Ishikawa (cell line): ENCODE measurements at regions not wholly inside any gene's neighbourhood (a gene's known extent, or its start where the extent isn't known, plus 50 kb on each side); places are given as distances from the start of the nearest gene placed in this dataset.

Source experiments
- CEBPB ChIP-seq: IDR thresholded peaks from 2 replicates; pipeline ENCODE4 v1.6.1; 2012
- CREB1 ChIP-seq: IDR thresholded peaks from 2 replicates; pipeline ENCODE4 v1.6.1; 2012; ENCODE audit warnings: low read depth
- EGR1 ChIP-seq: IDR thresholded peaks from 2 replicates; pipeline ENCODE4 v1.6.1; 2012
- EP300 ChIP-seq: IDR thresholded peaks from 2 replicates; pipeline ENCODE4 v1.6.1; 2012; ENCODE audit warnings: borderline replicate concordance
- FOXM1 ChIP-seq: IDR thresholded peaks from 2 replicates; pipeline ENCODE4 v1.6.1; 2012; ENCODE audit warnings: low read depth, borderline replicate concordance
- NFIC ChIP-seq: IDR thresholded peaks from 2 replicates; pipeline ENCODE4 v1.6.1; 2012
- RAD21 ChIP-seq: IDR thresholded peaks from 2 replicates; pipeline ENCODE4 v1.6.1; 2012; ENCODE audit warnings: low read depth
- TAF1 ChIP-seq: IDR thresholded peaks from 2 replicates; pipeline ENCODE4 v1.6.1; 2012; ENCODE audit warnings: low read depth, mild to moderate bottlenecking
- TCF12 ChIP-seq: IDR thresholded peaks from 2 replicates; pipeline ENCODE4 v1.6.1; 2012; ENCODE audit warnings: low read depth
- TEAD4 ChIP-seq: IDR thresholded peaks from 2 replicates; pipeline ENCODE4 v1.6.1; 2012
- YY1 ChIP-seq: IDR thresholded peaks from 2 replicates; pipeline ENCODE4 v1.6.1; 2012; ENCODE audit warnings: low read depth
- ZBTB7A ChIP-seq: IDR thresholded peaks from 2 replicates; pipeline ENCODE4 v1.6.1; 2012; ENCODE audit warnings: low read depth
- TF ChIP-seq, protein P1 (sequence below): IDR thresholded peaks from 2 replicates; pipeline ENCODE4 v1.6.1; 2012; ENCODE audit warnings: low read depth, mild to moderate bottlenecking
- TF ChIP-seq, protein P2 (sequence below): IDR thresholded peaks from 2 replicates; pipeline ENCODE4 v1.6.1; 2012
- TF ChIP-seq, protein P3 (sequence below): IDR thresholded peaks from 2 replicates; pipeline ENCODE4 v1.6.1; 2012

DNA sequence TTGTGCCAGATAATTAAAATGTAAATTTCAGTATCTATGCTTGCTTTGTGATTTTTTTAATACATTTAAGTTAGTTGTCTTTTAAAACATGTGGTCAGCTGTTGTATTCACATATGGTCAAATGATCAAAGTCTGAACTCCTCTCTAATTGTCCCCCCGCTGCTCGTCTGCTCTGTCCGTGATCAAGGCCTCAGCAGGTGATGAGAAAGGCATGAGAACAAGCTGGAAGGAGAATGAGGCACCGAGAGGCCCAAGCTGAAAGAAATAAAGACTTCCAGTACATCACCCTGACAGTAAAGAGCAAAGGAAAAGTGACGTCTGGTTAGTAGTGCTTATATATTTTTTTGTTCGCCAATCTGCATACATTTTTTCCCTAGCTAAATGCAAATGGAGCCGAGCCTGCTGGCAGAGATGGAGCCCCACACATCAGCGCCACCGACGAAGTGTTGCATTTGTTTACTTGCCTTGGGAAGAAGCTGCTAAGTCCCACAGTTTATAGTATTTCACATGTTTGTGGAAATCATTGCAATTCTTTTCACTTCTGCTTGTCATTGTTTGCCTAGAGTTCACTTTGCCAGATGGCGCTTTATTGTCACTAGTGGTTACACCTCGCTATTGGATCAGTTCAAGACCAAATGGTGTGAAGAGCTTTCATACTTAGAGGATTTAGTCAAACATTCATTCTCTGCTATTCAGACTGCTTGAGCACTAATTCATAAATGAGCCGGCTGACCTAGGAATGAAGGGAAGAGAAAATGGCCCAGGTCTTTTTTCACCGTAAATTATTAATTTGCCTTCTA lies 181.5 kb downstream of the ZIC3 start:
- TF ChIP-seq CREB1 (no peak), FOXM1 (no peak), ZBTB7A (no peak), TCF12 (no peak), TEAD4 (no peak), NFIC (no peak), CEBPB (no peak), YY1 (no peak), EP300 (no peak), EGR1 (no peak), RAD21 (no peak), TAF1 (no peak)
- TF ChIP-seq, protein P1, sequence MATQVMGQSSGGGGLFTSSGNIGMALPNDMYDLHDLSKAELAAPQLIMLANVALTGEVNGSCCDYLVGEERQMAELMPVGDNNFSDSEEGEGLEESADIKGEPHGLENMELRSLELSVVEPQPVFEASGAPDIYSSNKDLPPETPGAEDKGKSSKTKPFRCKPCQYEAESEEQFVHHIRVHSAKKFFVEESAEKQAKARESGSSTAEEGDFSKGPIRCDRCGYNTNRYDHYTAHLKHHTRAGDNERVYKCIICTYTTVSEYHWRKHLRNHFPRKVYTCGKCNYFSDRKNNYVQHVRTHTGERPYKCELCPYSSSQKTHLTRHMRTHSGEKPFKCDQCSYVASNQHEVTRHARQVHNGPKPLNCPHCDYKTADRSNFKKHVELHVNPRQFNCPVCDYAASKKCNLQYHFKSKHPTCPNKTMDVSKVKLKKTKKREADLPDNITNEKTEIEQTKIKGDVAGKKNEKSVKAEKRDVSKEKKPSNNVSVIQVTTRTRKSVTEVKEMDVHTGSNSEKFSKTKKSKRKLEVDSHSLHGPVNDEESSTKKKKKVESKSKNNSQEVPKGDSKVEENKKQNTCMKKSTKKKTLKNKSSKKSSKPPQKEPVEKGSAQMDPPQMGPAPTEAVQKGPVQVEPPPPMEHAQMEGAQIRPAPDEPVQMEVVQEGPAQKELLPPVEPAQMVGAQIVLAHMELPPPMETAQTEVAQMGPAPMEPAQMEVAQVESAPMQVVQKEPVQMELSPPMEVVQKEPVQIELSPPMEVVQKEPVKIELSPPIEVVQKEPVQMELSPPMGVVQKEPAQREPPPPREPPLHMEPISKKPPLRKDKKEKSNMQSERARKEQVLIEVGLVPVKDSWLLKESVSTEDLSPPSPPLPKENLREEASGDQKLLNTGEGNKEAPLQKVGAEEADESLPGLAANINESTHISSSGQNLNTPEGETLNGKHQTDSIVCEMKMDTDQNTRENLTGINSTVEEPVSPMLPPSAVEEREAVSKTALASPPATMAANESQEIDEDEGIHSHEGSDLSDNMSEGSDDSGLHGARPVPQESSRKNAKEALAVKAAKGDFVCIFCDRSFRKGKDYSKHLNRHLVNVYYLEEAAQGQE = no peak
- TF ChIP-seq, protein P2, sequence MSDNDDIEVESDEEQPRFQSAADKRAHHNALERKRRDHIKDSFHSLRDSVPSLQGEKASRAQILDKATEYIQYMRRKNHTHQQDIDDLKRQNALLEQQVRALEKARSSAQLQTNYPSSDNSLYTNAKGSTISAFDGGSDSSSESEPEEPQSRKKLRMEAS = no peak
- TF ChIP-seq, protein P3, sequence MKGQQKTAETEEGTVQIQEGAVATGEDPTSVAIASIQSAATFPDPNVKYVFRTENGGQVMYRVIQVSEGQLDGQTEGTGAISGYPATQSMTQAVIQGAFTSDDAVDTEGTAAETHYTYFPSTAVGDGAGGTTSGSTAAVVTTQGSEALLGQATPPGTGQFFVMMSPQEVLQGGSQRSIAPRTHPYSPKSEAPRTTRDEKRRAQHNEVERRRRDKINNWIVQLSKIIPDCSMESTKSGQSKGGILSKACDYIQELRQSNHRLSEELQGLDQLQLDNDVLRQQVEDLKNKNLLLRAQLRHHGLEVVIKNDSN = no peak

DNA sequence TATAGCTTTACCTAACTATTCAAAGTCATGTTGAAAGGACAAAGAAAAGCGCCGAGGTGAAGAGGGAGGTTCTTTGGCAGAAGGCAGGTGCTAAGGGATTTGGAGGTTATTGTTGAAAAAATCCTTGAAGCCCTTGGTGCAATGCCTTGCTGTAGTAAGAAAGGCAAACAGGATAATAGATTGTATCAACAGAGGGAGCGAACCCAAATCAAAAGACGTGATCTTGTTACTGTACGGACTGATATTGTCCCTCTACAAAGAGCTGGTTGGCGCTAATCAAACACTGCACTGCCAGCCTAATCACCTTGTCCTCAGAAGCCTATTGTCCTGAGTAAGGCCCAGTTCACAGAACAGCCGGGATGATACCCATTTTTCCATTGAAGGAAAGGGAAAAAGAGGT lies 182.9 kb downstream of the ZIC3 start:
- TF ChIP-seq NFIC = no peak
- TF ChIP-seq, protein P2 = no peak
- no peak for TF ChIP-seq EGR1
- no peak for TF ChIP-seq RAD21
- TF ChIP-seq EP300 = no peak
- no peak for TF ChIP-seq TCF12
- no peak for TF ChIP-seq YY1
- no peak for TF ChIP-seq CREB1
- TF ChIP-seq FOXM1 = no peak
- TF ChIP-seq, protein P3 = no peak
- no peak for TF ChIP-seq TEAD4
- no peak for TF ChIP-seq ZBTB7A
- TF ChIP-seq, protein P1 = no peak
- no peak for TF ChIP-seq CEBPB
- no peak for TF ChIP-seq TAF1

DNA sequence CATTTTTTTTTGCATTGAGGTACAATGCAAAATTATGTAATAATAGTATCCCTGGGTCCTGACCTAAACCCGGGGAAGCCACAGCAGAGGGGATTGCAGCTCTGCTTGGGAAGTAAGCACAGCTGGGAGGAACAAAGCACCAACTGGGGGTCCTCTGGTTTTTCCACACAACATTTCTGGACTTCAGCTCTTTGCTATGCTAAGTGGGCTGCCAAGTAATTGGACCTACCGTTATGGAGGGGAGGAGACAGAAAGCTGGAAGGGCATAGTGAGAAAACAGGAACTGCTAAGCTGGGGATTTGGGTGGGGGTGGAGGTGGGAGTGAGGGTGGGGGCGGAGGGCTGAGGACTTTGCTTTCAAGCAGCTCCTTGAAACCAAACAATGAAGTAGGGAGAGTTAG lies 183.3 kb downstream of the ZIC3 start:
- TF ChIP-seq YY1 = no peak
- no peak for TF ChIP-seq ZBTB7A
- TF ChIP-seq TCF12 = no peak
- TF ChIP-seq, protein P2 = no peak
- TF ChIP-seq EP300 = no peak
- no peak for TF ChIP-seq EGR1
- TF ChIP-seq, protein P1 = no peak
- TF ChIP-seq TAF1 = no peak
- TF ChIP-seq CREB1 = no peak
- no peak for TF ChIP-seq FOXM1
- no peak for TF ChIP-seq CEBPB
- TF ChIP-seq NFIC = no peak
- TF ChIP-seq TEAD4 = no peak
- TF ChIP-seq, protein P3 = no peak
- TF ChIP-seq RAD21 = no peak
